Astrocyte (in vitro differentiated cells and primary cell): ENCODE measurements at regions not wholly inside any gene's neighbourhood (a gene's known extent, or its start where the extent isn't known, plus 50 kb on each side); places are given as distances from the start of the nearest gene placed in this dataset.

Source experiments
- DNase-seq: peaks from one replicate; pipeline ENCODE4 v3.0.0-alpha.2; 2010; ENCODE audit warnings: low read depth
- FAIRE-seq: peaks from 2 replicates; lab custom pipeline; 2011; peaks lifted over from hg19 to GRCh38; lab: Jason Lieb, UNC
- H2AFZ ChIP-seq: 2 replicates; pipeline ENCODE4 v1.6.0; 2012; ENCODE audit warnings: low read depth, low read length, inconsistent platforms
- H3K27ac ChIP-seq: 2 replicates; pipeline ENCODE4 v1.5.1; 2011; ENCODE audit warnings: low read depth, low read length, inconsistent platforms
- H3K27me3 ChIP-seq: 2 replicates; pipeline ENCODE4 v1.6.0; 2011; ENCODE audit warnings: low read length, inconsistent platforms; ENCODE audit not compliant: insufficient read depth
- H3K36me3 ChIP-seq: 2 replicates; pipeline ENCODE4 v1.5.1; 2011; ENCODE audit warnings: low read length, inconsistent platforms; ENCODE audit not compliant: insufficient read depth
- H3K4me1 ChIP-seq: 2 replicates; pipeline ENCODE4 v1.5.1; 2011; ENCODE audit warnings: low read length, inconsistent platforms; ENCODE audit not compliant: insufficient read depth
- H3K4me2 ChIP-seq: 2 replicates; pipeline ENCODE4 v1.6.0; 2012; ENCODE audit warnings: low read length, inconsistent platforms
- H3K4me3 ChIP-seq: 2 replicates; pipeline ENCODE4 v1.5.1; 2011; ENCODE audit warnings: low read depth, mild to moderate bottlenecking, low read length, inconsistent platforms; ENCODE audit not compliant: insufficient read depth
- H3K79me2 ChIP-seq: 2 replicates; pipeline ENCODE4 v1.6.0; 2012; ENCODE audit warnings: mild to moderate bottlenecking, low read length, inconsistent platforms; ENCODE audit not compliant: insufficient read depth
- H3K9ac ChIP-seq: 2 replicates; pipeline ENCODE4 v1.6.0; 2012; ENCODE audit warnings: mild to moderate bottlenecking, low read length, inconsistent platforms
- H3K9me3 ChIP-seq: 2 replicates; pipeline ENCODE4 v1.5.1; 2012; ENCODE audit warnings: low read depth, mild to moderate bottlenecking, low read length, inconsistent platforms; ENCODE audit not compliant: insufficient read depth
- H4K20me1 ChIP-seq: 2 replicates; pipeline ENCODE4 v1.6.0; 2012; ENCODE audit warnings: low read length, inconsistent platforms; ENCODE audit not compliant: insufficient read depth
- H3K27ac Mint-ChIP-seq: one replicate; pipeline ENCODE4 v1.8.0; 2021; ENCODE audit warnings: mild to moderate bottlenecking, mixed read lengths; ENCODE audit not compliant: unreplicated experiment
- H3K27me3 Mint-ChIP-seq: one replicate; pipeline ENCODE4 v1.8.0; 2021; ENCODE audit warnings: low read depth, mixed read lengths; ENCODE audit not compliant: unreplicated experiment
- H3K36me3 Mint-ChIP-seq: one replicate; pipeline ENCODE4 v1.8.0; 2021; ENCODE audit warnings: low read depth, mixed read lengths; ENCODE audit not compliant: unreplicated experiment
- H3K4me1 Mint-ChIP-seq: one replicate; pipeline ENCODE4 v1.8.0; 2021; ENCODE audit warnings: low read depth, mixed read lengths; ENCODE audit not compliant: unreplicated experiment
- H3K4me3 Mint-ChIP-seq: one replicate; pipeline ENCODE4 v1.8.0; 2021; ENCODE audit warnings: mild to moderate bottlenecking, moderate library complexity, mixed read lengths; ENCODE audit not compliant: unreplicated experiment
- H3K9me3 Mint-ChIP-seq: one replicate; pipeline ENCODE4 v1.8.0; 2021; ENCODE audit warnings: mild to moderate bottlenecking, mixed read lengths; ENCODE audit not compliant: unreplicated experiment
- EZH2 ChIP-seq: IDR thresholded peaks from 2 replicates; pipeline ENCODE4 v1.6.1; 2012; ENCODE audit warnings: mild to moderate bottlenecking, low read length, inconsistent platforms; ENCODE audit not compliant: insufficient read depth
- TF ChIP-seq, protein P1 (sequence below): IDR thresholded peaks from 2 replicates; pipeline ENCODE4 v1.5.1; 2011; ENCODE audit warnings: low read depth, mild to moderate bottlenecking, inconsistent platforms, low read length, moderate library complexity; ENCODE audit not compliant: insufficient read depth

DNA sequence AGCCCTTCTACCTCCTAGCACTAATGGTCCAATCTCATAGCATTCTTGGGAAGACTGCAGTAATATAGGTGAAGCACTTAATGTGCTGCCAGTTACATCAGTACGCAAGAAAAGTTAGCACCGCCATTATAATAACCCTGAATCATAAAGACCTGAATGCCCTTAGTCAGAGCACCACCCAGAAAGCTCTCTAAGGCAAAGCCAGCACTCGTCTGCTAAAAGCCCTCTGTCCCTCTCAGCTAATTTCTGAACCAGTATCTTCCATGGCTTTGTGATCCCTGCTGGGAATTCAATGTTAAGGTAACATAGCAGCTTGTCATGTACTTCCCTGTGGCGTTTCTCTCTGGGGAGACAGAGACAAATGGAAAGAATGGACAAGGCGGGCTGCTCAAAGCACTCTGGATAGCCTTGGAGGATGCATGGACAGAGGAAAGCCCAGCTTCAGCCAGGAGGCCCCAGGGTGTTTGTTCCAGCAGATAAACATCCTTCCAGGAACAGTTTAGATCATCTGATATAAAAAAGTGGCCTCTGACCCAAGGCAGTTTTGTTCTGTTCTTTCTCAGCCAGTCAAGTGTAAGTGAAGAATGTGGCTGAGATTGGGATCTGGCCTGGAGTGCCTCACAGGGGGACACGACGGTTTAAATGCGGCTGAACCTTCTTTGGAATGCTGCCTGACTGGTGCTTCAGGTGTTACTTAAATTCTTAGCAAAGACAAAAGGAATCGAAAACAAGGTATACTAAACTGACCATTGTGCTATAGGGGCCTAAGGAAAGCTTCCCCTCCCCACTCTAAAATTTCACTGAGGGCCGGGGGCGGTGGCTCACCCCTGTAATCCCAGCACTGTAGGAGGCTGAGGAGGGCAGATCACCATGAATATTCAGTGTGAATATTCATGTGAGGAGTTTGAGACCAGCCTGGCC is 58.1 kb upstream of the VTCN1 start:
- Histone ChIP-seq H3K27ac (no peak overlapping the region), H3K36me3 (no peaks in the 10 kb centered on the region), H3K4me2 (no peak overlapping the region), H3K9ac (no peak overlapping the region), H3K4me3 (no peak overlapping the region), H3K9me3 (no peaks in the 10 kb centered on the region), H3K27me3 (no peaks in the 10 kb centered on the region), H4K20me1 (no peaks in the 10 kb centered on the region), H2AFZ (no peak overlapping the region), H3K79me2 (no peaks in the 10 kb centered on the region), H3K4me1 (no peaks in the 10 kb centered on the region)
- TF ChIP-seq EZH2 = no peak
- TF ChIP-seq, protein P1, sequence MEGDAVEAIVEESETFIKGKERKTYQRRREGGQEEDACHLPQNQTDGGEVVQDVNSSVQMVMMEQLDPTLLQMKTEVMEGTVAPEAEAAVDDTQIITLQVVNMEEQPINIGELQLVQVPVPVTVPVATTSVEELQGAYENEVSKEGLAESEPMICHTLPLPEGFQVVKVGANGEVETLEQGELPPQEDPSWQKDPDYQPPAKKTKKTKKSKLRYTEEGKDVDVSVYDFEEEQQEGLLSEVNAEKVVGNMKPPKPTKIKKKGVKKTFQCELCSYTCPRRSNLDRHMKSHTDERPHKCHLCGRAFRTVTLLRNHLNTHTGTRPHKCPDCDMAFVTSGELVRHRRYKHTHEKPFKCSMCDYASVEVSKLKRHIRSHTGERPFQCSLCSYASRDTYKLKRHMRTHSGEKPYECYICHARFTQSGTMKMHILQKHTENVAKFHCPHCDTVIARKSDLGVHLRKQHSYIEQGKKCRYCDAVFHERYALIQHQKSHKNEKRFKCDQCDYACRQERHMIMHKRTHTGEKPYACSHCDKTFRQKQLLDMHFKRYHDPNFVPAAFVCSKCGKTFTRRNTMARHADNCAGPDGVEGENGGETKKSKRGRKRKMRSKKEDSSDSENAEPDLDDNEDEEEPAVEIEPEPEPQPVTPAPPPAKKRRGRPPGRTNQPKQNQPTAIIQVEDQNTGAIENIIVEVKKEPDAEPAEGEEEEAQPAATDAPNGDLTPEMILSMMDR = no peak
- no peak overlapping the region for H3K27ac Mint-ChIP-seq
- no peak overlapping the region for H3K4me3 Mint-ChIP-seq
- H3K9me3 Mint-ChIP-seq = peaks cover 2% of the 10 kb centered on the region
- no peak for FAIRE-seq
- peaks cover 7% of the 10 kb centered on the region for H3K4me1 Mint-ChIP-seq
- H3K27me3 Mint-ChIP-seq = no peaks in the 10 kb centered on the region
- no peaks in the 10 kb centered on the region for H3K36me3 Mint-ChIP-seq
- DNase-seq = no peak

DNA sequence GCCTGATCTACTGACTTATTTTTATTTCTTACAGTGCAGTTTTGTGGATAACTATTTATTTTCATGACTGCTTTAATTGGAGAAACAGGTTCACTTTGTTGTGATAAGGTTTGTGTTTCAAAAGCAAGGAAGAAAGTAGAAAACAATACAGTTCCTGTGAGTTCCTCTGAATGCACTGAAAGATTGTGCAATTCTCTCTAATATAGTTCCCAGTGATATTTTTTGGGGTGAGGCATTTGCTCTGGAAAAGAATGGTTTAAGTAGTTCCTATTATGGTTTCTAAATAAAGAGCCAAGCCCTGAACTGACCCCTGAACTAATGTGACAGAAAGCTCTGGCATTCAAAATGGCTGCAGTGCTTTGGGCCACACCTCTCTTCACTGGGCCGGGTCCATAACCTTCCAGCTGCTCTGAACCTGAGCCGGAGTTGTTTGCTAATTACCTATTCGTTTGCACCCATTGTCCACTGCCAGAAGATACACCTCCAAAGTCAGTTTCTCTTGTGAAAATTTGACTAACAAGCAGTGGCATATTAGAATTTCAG is 56.6 kb upstream of the VTCN1 start:
- H3K79me2 ChIP-seq = no peaks in the 10 kb centered on the region
- H4K20me1 ChIP-seq = no peaks in the 10 kb centered on the region
- DNase-seq = no peak
- no peak for FAIRE-seq
- Mint-ChIP-seq H3K27ac (no peak overlapping the region), H3K36me3 (no peaks in the 10 kb centered on the region), H3K27me3 (no peaks in the 10 kb centered on the region), H3K4me1 (peaks cover 7% of the 10 kb centered on the region), H3K4me3 (no peak overlapping the region), H3K9me3 (no peaks in the 10 kb centered on the region)
- no peak overlapping the region for H2AFZ ChIP-seq
- TF ChIP-seq EZH2 = no peak
- TF ChIP-seq, protein P1 = no peak
- H3K9me3 ChIP-seq = no peaks in the 10 kb centered on the region
- no peak overlapping the region for H3K4me3 ChIP-seq
- H3K9ac ChIP-seq = no peak overlapping the region
- H3K4me2 ChIP-seq = no peak overlapping the region
- H3K36me3 ChIP-seq = no peaks in the 10 kb centered on the region
- no peaks in the 10 kb centered on the region for H3K27me3 ChIP-seq
- H3K4me1 ChIP-seq = no peaks in the 10 kb centered on the region
- no peak overlapping the region for H3K27ac ChIP-seq

DNA sequence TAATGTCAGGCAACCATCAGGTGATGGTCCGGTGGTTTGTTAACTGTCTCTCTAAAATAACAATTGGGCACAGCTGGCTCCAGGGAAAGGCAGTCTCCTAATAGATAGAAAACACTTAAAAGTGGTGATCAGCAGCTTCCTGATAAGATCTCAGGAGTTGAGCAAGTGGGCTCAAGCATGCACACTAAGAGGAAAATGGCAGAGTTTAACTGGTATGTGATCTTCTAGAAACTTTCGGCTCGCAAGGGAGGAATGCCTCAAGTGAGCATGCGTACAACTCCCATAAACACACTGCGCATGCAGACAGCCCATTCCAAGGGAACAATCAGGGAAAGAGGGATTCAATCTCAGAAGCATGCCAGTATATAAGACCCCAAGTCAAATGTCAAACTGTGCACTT is 52.2 kb upstream of the VTCN1 start:
- Histone ChIP-seq H3K4me2 (no peak overlapping the region), H2AFZ (no peak overlapping the region), H3K4me1 (no peaks in the 10 kb centered on the region), H4K20me1 (no peaks in the 10 kb centered on the region), H3K4me3 (no peak overlapping the region), H3K9ac (no peak overlapping the region), H3K9me3 (no peaks in the 10 kb centered on the region), H3K27ac (no peak overlapping the region), H3K27me3 (no peaks in the 10 kb centered on the region), H3K79me2 (no peaks in the 10 kb centered on the region), H3K36me3 (no peaks in the 10 kb centered on the region)
- DNase-seq (no peak), FAIRE-seq (no peak)
- H3K9me3 Mint-ChIP-seq = peaks cover 10% of the 10 kb centered on the region
- no peaks in the 10 kb centered on the region for H3K4me1 Mint-ChIP-seq
- H3K27me3 Mint-ChIP-seq = no peaks in the 10 kb centered on the region
- H3K4me3 Mint-ChIP-seq = no peak overlapping the region
- H3K36me3 Mint-ChIP-seq = no peaks in the 10 kb centered on the region
- H3K27ac Mint-ChIP-seq = no peak overlapping the region
- TF ChIP-seq EZH2 = no peak
- TF ChIP-seq, protein P1 = no peak
